SK-N-SH (cell line): ENCODE measurements at regions not wholly inside any gene's neighbourhood (a gene's known extent, or its start where the extent isn't known, plus 50 kb on each side); places are given as distances from the start of the nearest gene placed in this dataset.

ENCODE experiments used
- CTCF ChIA-PET: fragments of 300-600, 350-600 bp; formaldehyde crosslinking; extraction: SDS; loops from one replicate; lab custom pipeline; 2021; lab: Yijun Ruan, JAX
- POLR2A ChIA-PET: fragments of 350-600 bp; sonication (Branson Sonifier 250); formaldehyde crosslinking; extraction: SDS; loops from one replicate; lab custom pipeline; 2020; ENCODE audit warnings: antibody characterized with exemption, inconsistent platforms; lab: Yijun Ruan, JAX
- DNase-seq: peaks from one replicate; pipeline ENCODE4 v3.0.0; 2012
- H2AFZ ChIP-seq: fragments of 200-600 bp; sonication (generic); 2 replicates; pipeline ENCODE4 v1.8.1; 2016; ENCODE audit warnings: antibody characterized with exemption, mild to moderate bottlenecking, low read depth
- H3F3A ChIP-seq: fragments of 200-600 bp; sonication (generic); replicated peaks from 2 replicates; pipeline ENCODE3; 2016; ENCODE audit warnings: antibody characterized with exemption, mild to moderate bottlenecking; ENCODE audit not compliant: insufficient read depth
- H3K27ac ChIP-seq, 2 experiments: fragments of 200-500 bp in 1 of 2; fragments of 200-600 bp in 1 of 2; sonication (Bioruptor generic) in 1 of 2; sonication (generic), shearing (Covaris generic) in 1 of 2; 2 replicates each; pipeline versions ENCODE4 v1.5.1 to v1.6.1; 2014 to 2016; ENCODE audit warnings: low read depth in 2 of 2, inconsistent platforms in 1 of 2, low read length in 1 of 2, mild to moderate bottlenecking in 1 of 2, mixed read lengths in 1 of 2
- H3K27me3 ChIP-seq: fragments of 200-600 bp; sonication (generic), shearing (Covaris generic); 2 replicates; pipeline ENCODE4 v1.6.1; 2016; ENCODE audit warnings: mixed run types; ENCODE audit not compliant: insufficient read depth
- H3K36me3 ChIP-seq, 2 experiments: fragments of 200-500 bp in 1 of 2; fragments of 200-600 bp in 1 of 2; sonication (Bioruptor generic) in 1 of 2; sonication (generic) in 1 of 2; replicated peaks in 1 of 2; 2 replicates each; pipeline versions ENCODE3 to v1.5.1; 2014 to 2016; ENCODE audit warnings: low read length in 1 of 2, mild to moderate bottlenecking in 1 of 2; ENCODE audit not compliant: insufficient read depth in 2 of 2, control insufficient read depth in 1 of 2
- H3K4me1 ChIP-seq, 2 experiments: fragments of 200-500 bp in 1 of 2; fragments of 200-600 bp in 1 of 2; sonication (Bioruptor generic) in 1 of 2; sonication (generic), shearing (Covaris generic) in 1 of 2; 2 replicates each; pipeline versions ENCODE4 v1.5.1 to v1.6.1; 2014 to 2016; ENCODE audit warnings: low read depth in 1 of 2, low read length in 1 of 2, mixed run types in 1 of 2; ENCODE audit not compliant: insufficient read depth in 2 of 2, control insufficient read depth in 1 of 2
- H3K4me2 ChIP-seq: fragments of 200-600 bp; sonication (generic), shearing (Covaris generic); 2 replicates; pipeline ENCODE4 v1.6.1; 2017; ENCODE audit warnings: mixed run types
- H3K4me3 ChIP-seq, 2 experiments: fragments of 200-500 bp in 1 of 2; fragments of 200-600 bp in 1 of 2; sonication (Bioruptor generic) in 1 of 2; sonication (generic), shearing (Covaris generic) in 1 of 2; 2 replicates each; pipeline versions ENCODE4 v1.5.1 to v1.8.1; 2014 to 2016; ENCODE audit warnings: low read depth in 2 of 2, inconsistent platforms in 1 of 2, low read length in 1 of 2, mild to moderate bottlenecking in 1 of 2, mixed read lengths in 1 of 2, moderate library complexity in 1 of 2
- H3K79me2 ChIP-seq: fragments of 200-600 bp; sonication (generic); 2 replicates; pipeline ENCODE4 v1.8.1; 2017; ENCODE audit warnings: mild to moderate bottlenecking; ENCODE audit not compliant: insufficient read depth
- H3K9ac ChIP-seq: fragments of 200-600 bp; sonication (generic); 2 replicates; pipeline ENCODE4 v1.6.1; 2017; ENCODE audit warnings: mixed run types
- H3K9me2 ChIP-seq: fragments of 200-600 bp; sonication (generic); 2 replicates; pipeline ENCODE4 v1.6.1; 2017; ENCODE audit warnings: mixed run types
- H3K9me3 ChIP-seq: fragments of 200-600 bp; sonication (generic); 2 replicates; pipeline ENCODE4 v1.6.1; 2017; ENCODE audit warnings: mixed run types, mild to moderate bottlenecking, moderate library complexity
- H4K20me1 ChIP-seq: fragments of 200-600 bp; sonication (generic); 2 replicates; pipeline ENCODE4 v1.6.1; 2017; ENCODE audit warnings: mild to moderate bottlenecking, mixed run types; ENCODE audit not compliant: insufficient read depth
- EP300 ChIP-seq, 2 experiments: IDR thresholded peaks; 2 replicates each; pipeline versions ENCODE4 v1.4.0 to v1.6.1; 2012; ENCODE audit warnings: borderline replicate concordance in 1 of 2, low read depth in 1 of 2, low read length in 1 of 2
- FOSL2 ChIP-seq: IDR thresholded peaks from 2 replicates; pipeline ENCODE4 v1.4.0; 2012; ENCODE audit warnings: low read depth, mild to moderate bottlenecking, moderate library complexity, borderline replicate concordance
- FOXJ3 ChIP-seq: sonication (generic); formaldehyde crosslinking; IDR thresholded peaks from 2 replicates; pipeline ENCODE4 v1.5.1; 2020; ENCODE audit warnings: mild to moderate bottlenecking, missing genetic modification reagents
- FOXM1 ChIP-seq: IDR thresholded peaks from 2 replicates; pipeline ENCODE4 v1.4.0; 2012; ENCODE audit warnings: low read depth, mild to moderate bottlenecking
- GABPA ChIP-seq: IDR thresholded peaks from 2 replicates; pipeline ENCODE4 v1.4.0; 2012; ENCODE audit warnings: low read depth, mild to moderate bottlenecking
- GATA2 ChIP-seq: sonication (generic); formaldehyde crosslinking; IDR thresholded peaks from 2 replicates; pipeline ENCODE4 v1.5.0; 2020; ENCODE audit warnings: mild to moderate bottlenecking, missing genetic modification reagents
- IRF3 ChIP-seq: fragments of 150-350 bp; IDR thresholded peaks from 2 replicates; pipeline ENCODE4 v1.6.1; 2016; ENCODE audit warnings: mild to moderate bottlenecking, low read depth, low read length
- MAX ChIP-seq: IDR thresholded peaks from 2 replicates; pipeline ENCODE4 v1.4.0; 2012; ENCODE audit warnings: low read depth
- NRF1 ChIP-seq: IDR thresholded peaks from 2 replicates; pipeline ENCODE4 v1.6.1; 2012; ENCODE audit warnings: low read depth, mild to moderate bottlenecking, low read length
- POLR2AphosphoS5 ChIP-seq: IDR thresholded peaks from 2 replicates; pipeline ENCODE4 v1.6.1; 2012; ENCODE audit warnings: low read depth, low read length
- RCOR1 ChIP-seq: fragments of 150-350 bp; IDR thresholded peaks from 2 replicates; pipeline ENCODE4 v1.6.1; 2017; ENCODE audit warnings: antibody characterized with exemption, low read length
- REST ChIP-seq: IDR thresholded peaks from 2 replicates; pipeline ENCODE4 v1.6.1; 2012; ENCODE audit warnings: mild to moderate bottlenecking, low read depth, low read length, moderate library complexity
- RFX5 ChIP-seq: IDR thresholded peaks from 2 replicates; pipeline ENCODE4 v1.6.1; 2012; ENCODE audit warnings: mild to moderate bottlenecking, improper control_type of control experiment, low read length
- RXRA ChIP-seq: IDR thresholded peaks from 2 replicates; pipeline ENCODE4 v1.4.0; 2012; ENCODE audit warnings: low read depth, mild to moderate bottlenecking, borderline replicate concordance
- SIN3A ChIP-seq: IDR thresholded peaks from 2 replicates; pipeline ENCODE4 v1.6.1; 2012; ENCODE audit warnings: low read depth, mild to moderate bottlenecking, low read length, moderate library complexity, borderline replicate concordance
- USF2 ChIP-seq: fragments of 150-350 bp; IDR thresholded peaks from 2 replicates; pipeline ENCODE4 v1.6.1; 2017; ENCODE audit warnings: antibody characterized with exemption, low read length, low read depth, borderline replicate concordance
- WGBS: methylation state at CpG from one replicate; pipeline ENCODE4 v1.1.6; 2017; ENCODE audit warnings: low lambda C conversion rate; 5-methylcytosine and 5-hydroxymethylcytosine counted together
- TF ChIP-seq, protein P1 (sequence below): IDR thresholded peaks from 2 replicates; pipeline ENCODE4 v1.4.0; 2012; ENCODE audit warnings: low read depth, borderline replicate concordance

DNA sequence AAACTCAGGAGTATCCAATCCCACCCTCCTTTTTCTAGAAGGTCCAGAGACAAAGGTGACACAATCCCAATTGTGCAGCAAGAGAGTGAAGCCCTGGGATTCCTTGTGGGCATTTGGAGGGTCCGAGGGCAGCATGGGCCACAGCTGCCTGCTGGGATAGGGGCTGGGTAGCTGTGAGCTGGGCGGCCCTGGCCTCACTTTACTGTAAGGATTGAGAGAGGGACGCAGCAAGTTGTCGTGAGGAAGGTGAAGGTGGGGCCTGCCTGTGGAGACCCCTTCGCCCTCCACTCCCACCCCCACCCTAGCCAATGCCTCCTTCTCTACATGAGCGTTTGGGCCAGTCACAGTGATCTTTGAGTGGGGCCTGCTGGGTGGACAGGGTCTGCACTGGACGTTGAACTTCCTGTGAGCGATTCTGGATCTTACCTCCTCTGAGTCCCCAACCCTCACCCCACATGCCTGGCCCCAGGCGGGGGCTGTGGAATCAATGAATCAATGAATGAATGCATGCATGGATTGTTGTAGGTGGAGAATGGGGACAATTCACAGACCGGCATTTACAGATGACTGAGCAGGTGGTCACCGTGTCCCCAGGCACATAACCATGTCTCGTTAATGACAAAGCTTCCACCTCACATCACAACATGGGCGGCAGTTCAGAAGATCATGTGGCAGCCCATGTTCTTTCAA is 107.2 kb downstream of the INHBB start:
- WGBS: 74% methylated on average over 13 of the region's 13 CpGs
- Histone ChIP-seq H4K20me1 (no peaks in the 10 kb centered on the region), H3K36me3 (no peaks in the 10 kb centered on the region), H2AFZ (no peak overlapping the region), H3K9ac (no peak overlapping the region), H3F3A (no peaks in the 10 kb centered on the region), H3K4me2 (no peak overlapping the region; the same call in 1 of the 2 replicates), H3K9me3 (peaks cover 1% of the 10 kb centered on the region; the same call in 1 of the 2 replicates), H3K4me3 (no peak overlapping the region), H3K4me1 (0 out of 4 replicates have a peak, but pooled peaks cover 0 to 5% of the 10 kb centered on the region in 2 experiments), H3K79me2 (no peaks in the 10 kb centered on the region), H3K27me3 (0 out of 2 replicates have a peak, but pooled peaks cover 2% of the 10 kb centered on the region), H3K9me2 (no peaks in the 10 kb centered on the region), H3K27ac (no peak overlapping the region)
- POLR2A ChIA-PET: no interaction called here
- CTCF ChIA-PET: interaction anchor here (1.0 to 1.5 kb wide), 3 partner anchors 10 to 68 kb away, joined by 3 to 5 read pairs (median 5); no protein-coding TSS in a partner anchor
- DNase-seq: no peak
- TF ChIP-seq SIN3A (no peak), RFX5 (no peak), USF2 (no peak), EP300 (IDR thresholded peaks at IDR 0.05; ENCODE audit: borderline replicate concordance in 1 of 2, low read depth in 1 of 2, low read length in 1 of 2) (no peak), IRF3 (no peak), FOXM1 (no peak), RXRA (no peak), POLR2AphosphoS5 (no peak), FOSL2 (no peak)

DNA sequence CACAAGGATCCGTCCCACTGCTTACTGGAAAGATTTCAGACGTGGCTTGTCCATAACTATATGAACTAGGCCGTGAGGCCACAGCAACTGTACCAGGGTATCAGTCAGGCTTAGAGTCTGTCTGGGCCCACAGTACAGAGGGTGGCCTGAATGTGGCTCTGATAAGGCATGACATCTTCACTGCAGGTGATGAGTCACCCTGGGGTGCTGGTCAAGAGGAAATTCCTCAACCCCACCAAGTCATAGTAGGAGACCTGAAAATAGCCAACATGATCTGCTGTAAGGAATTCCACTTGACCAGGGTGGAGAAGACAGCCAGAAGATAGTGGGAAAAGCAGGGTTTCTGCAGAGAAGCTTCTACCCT is 107.7 kb downstream of the INHBB start:
- CTCF ChIA-PET: interaction anchor here (1.0 to 1.5 kb wide), 2 partner anchors 12 to 68 kb away, joined by 3 to 5 read pairs; no protein-coding TSS in a partner anchor
- TF ChIP-seq REST: no peak
- TF ChIP-seq FOSL2: no peak
- TF ChIP-seq MAX: no peak
- TF ChIP-seq RCOR1: no peak
- no peak for TF ChIP-seq GABPA
- TF ChIP-seq FOXJ3 (CRISPR knock-in tag): no peak
- TF ChIP-seq NRF1: no peak
- no peak for TF ChIP-seq RFX5
- no peak for TF ChIP-seq RXRA
- TF ChIP-seq, protein P1, sequence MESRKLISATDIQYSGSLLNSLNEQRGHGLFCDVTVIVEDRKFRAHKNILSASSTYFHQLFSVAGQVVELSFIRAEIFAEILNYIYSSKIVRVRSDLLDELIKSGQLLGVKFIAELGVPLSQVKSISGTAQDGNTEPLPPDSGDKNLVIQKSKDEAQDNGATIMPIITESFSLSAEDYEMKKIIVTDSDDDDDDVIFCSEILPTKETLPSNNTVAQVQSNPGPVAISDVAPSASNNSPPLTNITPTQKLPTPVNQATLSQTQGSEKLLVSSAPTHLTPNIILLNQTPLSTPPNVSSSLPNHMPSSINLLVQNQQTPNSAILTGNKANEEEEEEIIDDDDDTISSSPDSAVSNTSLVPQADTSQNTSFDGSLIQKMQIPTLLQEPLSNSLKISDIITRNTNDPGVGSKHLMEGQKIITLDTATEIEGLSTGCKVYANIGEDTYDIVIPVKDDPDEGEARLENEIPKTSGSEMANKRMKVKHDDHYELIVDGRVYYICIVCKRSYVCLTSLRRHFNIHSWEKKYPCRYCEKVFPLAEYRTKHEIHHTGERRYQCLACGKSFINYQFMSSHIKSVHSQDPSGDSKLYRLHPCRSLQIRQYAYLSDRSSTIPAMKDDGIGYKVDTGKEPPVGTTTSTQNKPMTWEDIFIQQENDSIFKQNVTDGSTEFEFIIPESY: no peak
- no peak for TF ChIP-seq GATA2 (CRISPR knock-in tag)

More for the DNA sequence above, 107.7 kb downstream of the INHBB start:
- H3K9me3 ChIP-seq: peaks cover 6% of the 10 kb centered on the region; the same call in 1 of the 2 replicates
- 34% methylated on average over 2 of the region's 3 CpGs for WGBS
- 0 out of 4 replicates have a peak, but pooled peaks cover 0 to 5% of the 10 kb centered on the region in 2 experiments for H3K4me1 ChIP-seq
- no peaks in the 10 kb centered on the region for H3K27me3 ChIP-seq
- DNase-seq: no peak
- no peak overlapping the region for H3K4me3 ChIP-seq
- H2AFZ ChIP-seq: no peak overlapping the region
- peak overlapping the region; percentile 7; the same call in 1 of the 2 replicates for H3K4me2 ChIP-seq
- no peaks in the 10 kb centered on the region for H4K20me1 ChIP-seq
- no peaks in the 10 kb centered on the region for H3K9me2 ChIP-seq
- H3K27ac ChIP-seq: no peak overlapping the region
- POLR2A ChIA-PET: no interaction called here
- no peak overlapping the region for H3K9ac ChIP-seq
- no peaks in the 10 kb centered on the region for H3K79me2 ChIP-seq
- H3K36me3 ChIP-seq: no peaks in the 10 kb centered on the region
- no peaks in the 10 kb centered on the region for H3F3A ChIP-seq
